ENCODE measurements at regions not wholly inside any gene's neighbourhood (a gene's known extent, or its start where the extent isn't known, plus 50 kb on each side); places are given as distances from the start of the nearest gene placed in this dataset.

- TF ChIP-seq, protein P1, sequence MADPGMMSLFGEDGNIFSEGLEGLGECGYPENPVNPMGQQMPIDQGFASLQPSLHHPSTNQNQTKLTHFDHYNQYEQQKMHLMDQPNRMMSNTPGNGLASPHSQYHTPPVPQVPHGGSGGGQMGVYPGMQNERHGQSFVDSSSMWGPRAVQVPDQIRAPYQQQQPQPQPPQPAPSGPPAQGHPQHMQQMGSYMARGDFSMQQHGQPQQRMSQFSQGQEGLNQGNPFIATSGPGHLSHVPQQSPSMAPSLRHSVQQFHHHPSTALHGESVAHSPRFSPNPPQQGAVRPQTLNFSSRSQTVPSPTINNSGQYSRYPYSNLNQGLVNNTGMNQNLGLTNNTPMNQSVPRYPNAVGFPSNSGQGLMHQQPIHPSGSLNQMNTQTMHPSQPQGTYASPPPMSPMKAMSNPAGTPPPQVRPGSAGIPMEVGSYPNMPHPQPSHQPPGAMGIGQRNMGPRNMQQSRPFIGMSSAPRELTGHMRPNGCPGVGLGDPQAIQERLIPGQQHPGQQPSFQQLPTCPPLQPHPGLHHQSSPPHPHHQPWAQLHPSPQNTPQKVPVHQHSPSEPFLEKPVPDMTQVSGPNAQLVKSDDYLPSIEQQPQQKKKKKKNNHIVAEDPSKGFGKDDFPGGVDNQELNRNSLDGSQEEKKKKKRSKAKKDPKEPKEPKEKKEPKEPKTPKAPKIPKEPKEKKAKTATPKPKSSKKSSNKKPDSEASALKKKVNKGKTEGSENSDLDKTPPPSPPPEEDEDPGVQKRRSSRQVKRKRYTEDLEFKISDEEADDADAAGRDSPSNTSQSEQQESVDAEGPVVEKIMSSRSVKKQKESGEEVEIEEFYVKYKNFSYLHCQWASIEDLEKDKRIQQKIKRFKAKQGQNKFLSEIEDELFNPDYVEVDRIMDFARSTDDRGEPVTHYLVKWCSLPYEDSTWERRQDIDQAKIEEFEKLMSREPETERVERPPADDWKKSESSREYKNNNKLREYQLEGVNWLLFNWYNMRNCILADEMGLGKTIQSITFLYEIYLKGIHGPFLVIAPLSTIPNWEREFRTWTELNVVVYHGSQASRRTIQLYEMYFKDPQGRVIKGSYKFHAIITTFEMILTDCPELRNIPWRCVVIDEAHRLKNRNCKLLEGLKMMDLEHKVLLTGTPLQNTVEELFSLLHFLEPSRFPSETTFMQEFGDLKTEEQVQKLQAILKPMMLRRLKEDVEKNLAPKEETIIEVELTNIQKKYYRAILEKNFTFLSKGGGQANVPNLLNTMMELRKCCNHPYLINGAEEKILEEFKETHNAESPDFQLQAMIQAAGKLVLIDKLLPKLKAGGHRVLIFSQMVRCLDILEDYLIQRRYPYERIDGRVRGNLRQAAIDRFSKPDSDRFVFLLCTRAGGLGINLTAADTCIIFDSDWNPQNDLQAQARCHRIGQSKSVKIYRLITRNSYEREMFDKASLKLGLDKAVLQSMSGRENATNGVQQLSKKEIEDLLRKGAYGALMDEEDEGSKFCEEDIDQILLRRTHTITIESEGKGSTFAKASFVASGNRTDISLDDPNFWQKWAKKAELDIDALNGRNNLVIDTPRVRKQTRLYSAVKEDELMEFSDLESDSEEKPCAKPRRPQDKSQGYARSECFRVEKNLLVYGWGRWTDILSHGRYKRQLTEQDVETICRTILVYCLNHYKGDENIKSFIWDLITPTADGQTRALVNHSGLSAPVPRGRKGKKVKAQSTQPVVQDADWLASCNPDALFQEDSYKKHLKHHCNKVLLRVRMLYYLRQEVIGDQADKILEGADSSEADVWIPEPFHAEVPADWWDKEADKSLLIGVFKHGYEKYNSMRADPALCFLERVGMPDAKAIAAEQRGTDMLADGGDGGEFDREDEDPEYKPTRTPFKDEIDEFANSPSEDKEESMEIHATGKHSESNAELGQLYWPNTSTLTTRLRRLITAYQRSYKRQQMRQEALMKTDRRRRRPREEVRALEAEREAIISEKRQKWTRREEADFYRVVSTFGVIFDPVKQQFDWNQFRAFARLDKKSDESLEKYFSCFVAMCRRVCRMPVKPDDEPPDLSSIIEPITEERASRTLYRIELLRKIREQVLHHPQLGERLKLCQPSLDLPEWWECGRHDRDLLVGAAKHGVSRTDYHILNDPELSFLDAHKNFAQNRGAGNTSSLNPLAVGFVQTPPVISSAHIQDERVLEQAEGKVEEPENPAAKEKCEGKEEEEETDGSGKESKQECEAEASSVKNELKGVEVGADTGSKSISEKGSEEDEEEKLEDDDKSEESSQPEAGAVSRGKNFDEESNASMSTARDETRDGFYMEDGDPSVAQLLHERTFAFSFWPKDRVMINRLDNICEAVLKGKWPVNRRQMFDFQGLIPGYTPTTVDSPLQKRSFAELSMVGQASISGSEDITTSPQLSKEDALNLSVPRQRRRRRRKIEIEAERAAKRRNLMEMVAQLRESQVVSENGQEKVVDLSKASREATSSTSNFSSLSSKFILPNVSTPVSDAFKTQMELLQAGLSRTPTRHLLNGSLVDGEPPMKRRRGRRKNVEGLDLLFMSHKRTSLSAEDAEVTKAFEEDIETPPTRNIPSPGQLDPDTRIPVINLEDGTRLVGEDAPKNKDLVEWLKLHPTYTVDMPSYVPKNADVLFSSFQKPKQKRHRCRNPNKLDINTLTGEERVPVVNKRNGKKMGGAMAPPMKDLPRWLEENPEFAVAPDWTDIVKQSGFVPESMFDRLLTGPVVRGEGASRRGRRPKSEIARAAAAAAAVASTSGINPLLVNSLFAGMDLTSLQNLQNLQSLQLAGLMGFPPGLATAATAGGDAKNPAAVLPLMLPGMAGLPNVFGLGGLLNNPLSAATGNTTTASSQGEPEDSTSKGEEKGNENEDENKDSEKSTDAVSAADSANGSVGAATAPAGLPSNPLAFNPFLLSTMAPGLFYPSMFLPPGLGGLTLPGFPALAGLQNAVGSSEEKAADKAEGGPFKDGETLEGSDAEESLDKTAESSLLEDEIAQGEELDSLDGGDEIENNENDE (IDR thresholded peaks at IDR 0.05; ENCODE audit: insufficient replicate concordance, low read length): no peak
- TF ChIP-seq POLR2AphosphoS5 (IDR thresholded peaks at IDR 0.05; ENCODE audit: low read depth, low read length): no peak
- no peak for TF ChIP-seq ZNF274 (IDR thresholded peaks at IDR 0.05; ENCODE audit: borderline replicate concordance, extremely low read depth, low read length)
- TF ChIP-seq CHD1 (IDR thresholded peaks at IDR 0.05; ENCODE audit: low read depth, low read length): no peak
- TF ChIP-seq SP2 (IDR thresholded peaks at IDR 0.05; ENCODE audit: low read length): no peak
- no peak for TF ChIP-seq FOSL1 (IDR thresholded peaks at IDR 0.05; ENCODE audit: insufficient read depth, low read depth, low read length)
- TF ChIP-seq GTF2F1 (IDR thresholded peaks at IDR 0.05; ENCODE audit: borderline replicate concordance, low read depth, low read length): no peak
- no peak for TF ChIP-seq CREB1 (IDR thresholded peaks at IDR 0.05)
Observed at GRCh38 chr5:97923496-97923895, 740.4 kb upstream of the RIOK2 start (continued).

Measured in H1 (cell line).